ENCODE measurements at regions not wholly inside any gene's neighbourhood (a gene's known extent, or its start where the extent isn't known, plus 50 kb on each side); places are given as distances from the start of the nearest gene placed in this dataset.

- TF ChIP-seq CTCF (conservative IDR thresholded peaks at IDR 0.05; ENCODE audit: low read depth in 2 of 2), result no peak
- no peak for TF ChIP-seq EZH2 (IDR thresholded peaks at IDR 0.05; ENCODE audit: low read depth, unreplicated experiment)
Measured at GRCh38 chr14:85731186-85731585, 201.2 kb downstream of the FLRT2 start.

Data from GM23338 (cell line).